ENCODE measurements at regions not wholly inside any gene's neighbourhood (a gene's known extent, or its start where the extent isn't known, plus 50 kb on each side); places are given as distances from the start of the nearest gene placed in this dataset.
"Not testable (repeated sequence)": the region's sequence is repeated elsewhere in the genome, so short reads cannot be mapped to it uniquely, and the experiment has no call there.

- Histone ChIP-seq H3K4me2 (no peak overlapping the region), H3K9ac (no peak overlapping the region), H3K27ac (no peak overlapping the region), H3K79me2 (ENCODE audit: insufficient read depth, low read depth) (no peaks in the 10 kb centered on the region), H3K27me3 (ENCODE audit: insufficient read depth, low read depth) (no peaks in the 10 kb centered on the region), H3K36me3 (ENCODE audit: insufficient read depth) (no peaks in the 10 kb centered on the region), H2AFZ (ENCODE audit: low read depth) (no peak overlapping the region), H3K4me1 (ENCODE audit: low read depth, poor library complexity, severe bottlenecking) (no peaks in the 10 kb centered on the region), H3K4me3 (IDR thresholded peaks at IDR 0.05; ENCODE audit: insufficient read depth, low read depth, low read length) (no peak overlapping the region), H4K20me1 (ENCODE audit: insufficient read depth) (no peaks in the 10 kb centered on the region)
- no peak for TF ChIP-seq CTCF (conservative IDR thresholded peaks at IDR 0.05; ENCODE audit: low read depth, low read length)
Observed at GRCh38 chr7:13126347-13126746, 438.9 kb downstream of the ARL4A start.

- no peak for TF ChIP-seq CTCF (conservative IDR thresholded peaks at IDR 0.05; ENCODE audit: low read depth, low read length)
- H3K4me2 ChIP-seq = no peak overlapping the region
Observed at GRCh38 chr7:13130321-13130720, 442.9 kb downstream of the ARL4A start.

DNA sequence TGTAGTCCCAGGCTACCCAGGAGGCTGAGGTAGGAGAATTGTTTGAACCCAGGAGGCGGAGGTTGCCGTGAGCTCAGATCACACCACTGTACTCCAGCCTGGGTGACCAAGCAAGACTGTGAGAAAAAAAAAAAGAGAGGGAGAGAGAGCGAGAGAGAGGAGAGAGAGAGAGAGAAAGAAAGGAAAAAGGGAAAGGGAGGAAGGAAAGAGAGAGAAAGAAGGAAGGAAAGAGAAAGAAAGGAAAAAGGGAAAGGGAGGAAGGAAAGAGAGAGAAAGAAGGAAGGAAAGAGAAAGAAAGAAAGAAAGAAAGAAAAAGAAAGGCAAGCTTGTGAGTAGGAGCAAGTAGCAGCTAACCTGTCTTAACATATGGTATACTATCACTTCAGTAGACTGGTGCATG is 443.5 kb downstream of the ARL4A start:
- H4K20me1 ChIP-seq (ENCODE audit: insufficient read depth); H3K79me2 ChIP-seq (ENCODE audit: insufficient read depth, low read depth); H3K27ac ChIP-seq; H3K4me1 ChIP-seq (ENCODE audit: low read depth, poor library complexity, severe bottlenecking); H3K36me3 ChIP-seq (ENCODE audit: insufficient read depth); H3K4me2 ChIP-seq; H3K27me3 ChIP-seq (ENCODE audit: insufficient read depth, low read depth); H2AFZ ChIP-seq (ENCODE audit: low read depth); H3K9ac ChIP-seq; H3K4me3 ChIP-seq (IDR thresholded peaks at IDR 0.05; ENCODE audit: insufficient read depth, low read depth, low read length): not testable (repeated sequence)

More at GRCh38 chr7:13130321-13130720, 442.9 kb downstream of the ARL4A start:
- no peak overlapping the region for H3K4me3 ChIP-seq (IDR thresholded peaks at IDR 0.05; ENCODE audit: insufficient read depth, low read depth, low read length)
- H3K9ac ChIP-seq = no peak overlapping the region
- H3K27me3 ChIP-seq (ENCODE audit: insufficient read depth, low read depth) = no peaks in the 10 kb centered on the region
- H3K27ac ChIP-seq = no peak overlapping the region
- H3K36me3 ChIP-seq (ENCODE audit: insufficient read depth) = no peaks in the 10 kb centered on the region
- no peaks in the 10 kb centered on the region for H3K4me1 ChIP-seq (ENCODE audit: low read depth, poor library complexity, severe bottlenecking)
- H4K20me1 ChIP-seq (ENCODE audit: insufficient read depth) = no peaks in the 10 kb centered on the region
- H3K79me2 ChIP-seq (ENCODE audit: insufficient read depth, low read depth) = no peaks in the 10 kb centered on the region
- H2AFZ ChIP-seq (ENCODE audit: low read depth) = no peak overlapping the region

- no peaks in the 10 kb centered on the region for H3K36me3 ChIP-seq (ENCODE audit: insufficient read depth)
- no peak for TF ChIP-seq CTCF (conservative IDR thresholded peaks at IDR 0.05; ENCODE audit: low read depth, low read length)
- H4K20me1 ChIP-seq (ENCODE audit: insufficient read depth) = no peaks in the 10 kb centered on the region
- H3K27ac ChIP-seq = no peak overlapping the region
- no peak overlapping the region for H3K4me3 ChIP-seq (IDR thresholded peaks at IDR 0.05; ENCODE audit: insufficient read depth, low read depth, low read length)
- no peaks in the 10 kb centered on the region for H3K4me1 ChIP-seq (ENCODE audit: low read depth, poor library complexity, severe bottlenecking)
- H3K4me2 ChIP-seq = no peak overlapping the region
- no peaks in the 10 kb centered on the region for H3K27me3 ChIP-seq (ENCODE audit: insufficient read depth, low read depth)
- no peaks in the 10 kb centered on the region for H3K79me2 ChIP-seq (ENCODE audit: insufficient read depth, low read depth)
- H2AFZ ChIP-seq (ENCODE audit: low read depth) = no peak overlapping the region
- no peak overlapping the region for H3K9ac ChIP-seq
Observed at GRCh38 chr7:13132314-13132713, 444.9 kb downstream of the ARL4A start.

- not testable (repeated sequence) for H3K4me2 ChIP-seq; H3K79me2 ChIP-seq (ENCODE audit: insufficient read depth, low read depth); H3K27ac ChIP-seq; H4K20me1 ChIP-seq (ENCODE audit: insufficient read depth); H3K36me3 ChIP-seq (ENCODE audit: insufficient read depth); H3K4me3 ChIP-seq (IDR thresholded peaks at IDR 0.05; ENCODE audit: insufficient read depth, low read depth, low read length); H3K27me3 ChIP-seq (ENCODE audit: insufficient read depth, low read depth); H3K4me1 ChIP-seq (ENCODE audit: low read depth, poor library complexity, severe bottlenecking); H2AFZ ChIP-seq (ENCODE audit: low read depth); H3K9ac ChIP-seq
Observed at GRCh38 chr7:13136345-13136744, 448.9 kb downstream of the ARL4A start.

Measured in KMS-11 (cell line).